AG04450 (cell line): ENCODE measurements at regions not wholly inside any gene's neighbourhood (a gene's known extent, or its start where the extent isn't known, plus 50 kb on each side); places are given as distances from the start of the nearest gene placed in this dataset.

Experiments
- CTCF ChIA-PET: fragments of 300-600, 350-600 bp; formaldehyde crosslinking; extraction: SDS; loops from one replicate; lab custom pipeline; 2022; ENCODE audit warnings: antibody characterized with exemption, inconsistent platforms; lab: Charles Lee
- POLR2A ChIA-PET: fragments of 350-600 bp; formaldehyde crosslinking; extraction: SDS; loops from one replicate; lab custom pipeline; 2021; ENCODE audit warnings: antibody characterized with exemption, inconsistent platforms; lab: Yijun Ruan, JAX
- DNase-seq: peaks from one replicate; pipeline ENCODE4 v3.0.0-alpha.2; 2011; ENCODE audit warnings: low read depth, low spot score
- H3K27ac ChIP-seq: one replicate; pipeline ENCODE4 v1.5.1; 2012; ENCODE audit warnings: low read depth, low read length, control low read depth
- H3K27me3 ChIP-seq: one replicate; pipeline ENCODE4 v1.6.0; 2012; ENCODE audit warnings: low read length; ENCODE audit not compliant: control insufficient read depth, insufficient read depth
- H3K4me3 ChIP-seq: 2 replicates; pipeline ENCODE4 v1.5.1; 2011; ENCODE audit warnings: mild to moderate bottlenecking, low read depth, low read length, control low read depth
- H3K9me3 ChIP-seq: 2 replicates; pipeline ENCODE4 v1.5.1; 2012; ENCODE audit warnings: low read length; ENCODE audit not compliant: control insufficient read depth, insufficient read depth
- CTCF ChIP-seq: IDR thresholded peaks from 2 replicates; pipeline ENCODE4 v1.5.1; 2011; ENCODE audit warnings: low read depth, low read length, control low read depth, inconsistent platforms

DNA sequence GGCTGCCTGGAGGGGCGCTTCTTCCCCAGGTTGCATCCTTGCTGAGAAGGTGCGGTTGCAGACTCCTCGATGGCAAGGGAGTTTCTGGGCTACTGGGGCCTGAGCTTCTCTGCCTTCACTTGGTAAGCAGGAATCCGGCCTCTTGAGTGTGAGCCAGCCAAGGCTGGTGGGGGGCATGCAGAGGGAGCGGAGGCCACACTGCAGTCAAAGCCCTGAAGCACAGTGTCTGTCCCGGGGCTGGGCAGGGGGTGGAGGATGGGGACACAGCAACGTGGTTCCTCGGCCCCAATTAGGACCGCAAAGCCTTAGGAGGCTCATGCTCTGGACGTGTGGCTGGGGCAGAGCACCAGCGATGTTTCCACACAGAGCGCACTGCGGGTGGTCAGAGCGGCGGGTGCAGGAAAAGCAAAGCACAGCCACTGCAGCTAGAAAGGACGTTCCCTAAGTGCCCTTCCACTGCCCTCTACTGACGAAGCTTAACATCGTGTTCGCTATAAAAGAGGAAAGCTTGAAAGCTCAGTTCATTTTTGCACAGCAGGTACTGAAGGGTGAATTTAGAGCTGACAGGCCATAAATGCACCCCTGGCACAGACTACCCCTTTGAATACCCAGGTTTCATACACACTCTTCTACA, 60.7 kb upstream of the COG2 start:
- Histone ChIP-seq H3K4me3 (no peak overlapping the region), H3K27me3 (no peaks in the 10 kb centered on the region), H3K9me3 (peaks cover 5% of the 10 kb centered on the region), H3K27ac (no peak overlapping the region)
- ChIA-PET CTCF (no interaction called here), POLR2A (no interaction called here)
- TF ChIP-seq CTCF: no peak
- no peak for DNase-seq

- ChIA-PET CTCF (no interaction called here), POLR2A (no interaction called here)
- no peak overlapping the region for H3K27ac ChIP-seq
- TF ChIP-seq CTCF: no peak
- no peak overlapping the region for H3K4me3 ChIP-seq
- no peak for DNase-seq
- H3K9me3 ChIP-seq: peaks cover 5% of the 10 kb centered on the region
- no peaks in the 10 kb centered on the region for H3K27me3 ChIP-seq
Measured at GRCh38 chr1:230578616-230579015, 63.7 kb upstream of the COG2 start.

GRCh38 chr1:230577537-230577936, 64.7 kb upstream of the COG2 start:
- no peak for DNase-seq
- CTCF ChIA-PET: no interaction called here
- Histone ChIP-seq H3K9me3 (peaks cover 5% of the 10 kb centered on the region), H3K4me3 (no peak overlapping the region), H3K27ac (no peak overlapping the region), H3K27me3 (no peaks in the 10 kb centered on the region)
- POLR2A ChIA-PET: no interaction called here
- TF ChIP-seq CTCF: no peak

- Histone ChIP-seq H3K27me3 (no peaks in the 10 kb centered on the region), H3K4me3 (no peak overlapping the region), H3K9me3 (no peaks in the 10 kb centered on the region), H3K27ac (no peak overlapping the region)
- TF ChIP-seq CTCF: no peak
- POLR2A ChIA-PET: no interaction called here
- CTCF ChIA-PET: no interaction called here
- no peak for DNase-seq
Measured at GRCh38 chr1:230575886-230576500, 66.3 kb upstream of the COG2 start.

DNA sequence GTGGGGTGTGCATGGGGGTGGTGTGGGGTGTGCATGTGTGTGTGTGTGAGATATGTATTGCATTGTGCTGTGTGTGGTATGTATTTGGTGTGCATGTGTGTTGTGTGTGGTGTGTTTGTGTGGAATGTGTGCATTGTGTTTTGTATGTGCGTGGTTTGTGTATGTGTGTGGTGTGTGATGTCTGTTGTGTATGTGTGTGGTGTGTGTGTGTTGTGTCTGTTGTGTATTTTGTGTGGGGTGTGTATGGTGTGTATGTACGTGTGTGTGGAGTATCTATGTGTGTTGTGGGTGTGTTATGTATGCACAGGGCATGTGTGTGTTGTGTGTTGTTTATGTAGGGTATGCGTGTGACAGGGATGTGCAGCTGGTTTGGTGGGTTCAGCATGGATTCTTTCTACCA, 67.8 kb upstream of the COG2 start:
- Histone ChIP-seq H3K27ac (no peak overlapping the region), H3K9me3 (no peaks in the 10 kb centered on the region), H3K27me3 (no peaks in the 10 kb centered on the region), H3K4me3 (no peak overlapping the region)
- DNase-seq: no peak
- ChIA-PET POLR2A (no interaction called here), CTCF (no interaction called here)
- TF ChIP-seq CTCF: no peak
